Vagina (tissue), 2 donors: ENCODE measurements at regions not wholly inside any gene's neighbourhood (a gene's known extent, or its start where the extent isn't known, plus 50 kb on each side); places are given as distances from the start of the nearest gene placed in this dataset.

ENCODE experiments used
- POLR2A ChIP-seq, 2 donors: fragments of 450-650 bp; IDR thresholded peaks; one replicate each; pipeline ENCODE4 v1.6.1; 2017; ENCODE audit warnings: antibody characterized with exemption in 2 of 2, mild to moderate bottlenecking in 2 of 2, moderate library complexity in 2 of 2
- POLR2AphosphoS5 ChIP-seq, 2 donors: sonication (generic); formaldehyde crosslinking; IDR thresholded peaks; one replicate each; pipeline ENCODE4 v1.9.0; 2017; ENCODE audit warnings: antibody characterized with exemption in 2 of 2, mild to moderate bottlenecking in 2 of 2, low read depth in 1 of 2; ENCODE audit not compliant: insufficient read depth in 1 of 2
- TF ChIP-seq, protein P1 (sequence below), 3 experiments: fragments of 450-650 bp in 2 of 3; fragments of 200-600 bp in 1 of 3; sonication (generic) in 1 of 3; IDR thresholded peaks; one replicate each; pipeline ENCODE4 v1.5.1; 2017 to 2019; ENCODE audit warnings: antibody characterized with exemption in 3 of 3, mild to moderate bottlenecking in 2 of 3, moderate library complexity in 2 of 3

- TF ChIP-seq, protein P1, sequence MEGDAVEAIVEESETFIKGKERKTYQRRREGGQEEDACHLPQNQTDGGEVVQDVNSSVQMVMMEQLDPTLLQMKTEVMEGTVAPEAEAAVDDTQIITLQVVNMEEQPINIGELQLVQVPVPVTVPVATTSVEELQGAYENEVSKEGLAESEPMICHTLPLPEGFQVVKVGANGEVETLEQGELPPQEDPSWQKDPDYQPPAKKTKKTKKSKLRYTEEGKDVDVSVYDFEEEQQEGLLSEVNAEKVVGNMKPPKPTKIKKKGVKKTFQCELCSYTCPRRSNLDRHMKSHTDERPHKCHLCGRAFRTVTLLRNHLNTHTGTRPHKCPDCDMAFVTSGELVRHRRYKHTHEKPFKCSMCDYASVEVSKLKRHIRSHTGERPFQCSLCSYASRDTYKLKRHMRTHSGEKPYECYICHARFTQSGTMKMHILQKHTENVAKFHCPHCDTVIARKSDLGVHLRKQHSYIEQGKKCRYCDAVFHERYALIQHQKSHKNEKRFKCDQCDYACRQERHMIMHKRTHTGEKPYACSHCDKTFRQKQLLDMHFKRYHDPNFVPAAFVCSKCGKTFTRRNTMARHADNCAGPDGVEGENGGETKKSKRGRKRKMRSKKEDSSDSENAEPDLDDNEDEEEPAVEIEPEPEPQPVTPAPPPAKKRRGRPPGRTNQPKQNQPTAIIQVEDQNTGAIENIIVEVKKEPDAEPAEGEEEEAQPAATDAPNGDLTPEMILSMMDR (IDR thresholded peaks at IDR 0.05): no peak
- TF ChIP-seq POLR2A (IDR thresholded peaks at IDR 0.05): no peak
- no peak for TF ChIP-seq POLR2AphosphoS5 (IDR thresholded peaks at IDR 0.05; ENCODE audit: insufficient read depth in 1 of 2, low read depth in 1 of 2)
Observed at GRCh38 chr2:147715807-147716206, 129.0 kb upstream of the ACVR2A start.
